Ovary (tissue), 3 donors: ENCODE measurements at regions not wholly inside any gene's neighbourhood (a gene's known extent, or its start where the extent isn't known, plus 50 kb on each side); places are given as distances from the start of the nearest gene placed in this dataset.

Experiments
- CTCF ChIP-seq, 3 donors: fragments of 450-650 bp in 2 of 3; fragments of 200-600 bp in 1 of 3; IDR thresholded peaks; one replicate each; pipeline versions ENCODE4 v1.5.1 to v1.8.0; 2016 to 2022; ENCODE audit warnings: antibody characterized with exemption in 3 of 3, mild to moderate bottlenecking in 1 of 3
- POLR2A ChIP-seq: fragments of 450-650 bp; IDR thresholded peaks from one replicate; pipeline ENCODE4 v1.6.1; 2017; ENCODE audit warnings: antibody characterized with exemption, mild to moderate bottlenecking, moderate library complexity
- donor health status: DM: no; HTN: no; CAD: no.

GRCh38 chr3:187590861-187591576 lies 79.2 kb downstream of the SST start:
- TF ChIP-seq CTCF (IDR thresholded peaks at IDR 0.05) (no peak), POLR2A (no peak)
